Keratinocyte (primary cell): ENCODE measurements at regions not wholly inside any gene's neighbourhood (a gene's known extent, or its start where the extent isn't known, plus 50 kb on each side); places are given as distances from the start of the nearest gene placed in this dataset.
A peak's percentile ranks its signal among the peaks of the same experiment; 100 is the strongest.

Experiments used
- DNase-seq: peaks from one replicate; pipeline ENCODE4 v3.0.0-alpha.2; 2011; ENCODE audit warnings: low read depth, missing footprints, low spot score
- FAIRE-seq: peaks from 2 replicates; lab custom pipeline; 2011; peaks lifted over from hg19 to GRCh38; lab: Jason Lieb, UNC
- H2AFZ ChIP-seq: 2 replicates; pipeline ENCODE4 v1.6.0; 2012; ENCODE audit warnings: low read length, control low read depth, inconsistent platforms; ENCODE audit not compliant: control insufficient read depth
- H3K27ac ChIP-seq: 2 replicates; pipeline ENCODE4 v1.5.1; 2011; ENCODE audit warnings: low read length; ENCODE audit not compliant: control insufficient read depth, insufficient read depth
- H3K27me3 ChIP-seq: 3 replicates; pipeline ENCODE4 v1.6.0; 2011; ENCODE audit warnings: low read length; ENCODE audit not compliant: control insufficient read depth, insufficient read depth; ENCODE audit errors: extremely low read depth
- H3K36me3 ChIP-seq, 2 experiments: 2 replicates in 1 of 2; 3 replicates in 1 of 2; pipeline ENCODE4 v1.5.1; 2011; ENCODE audit warnings: low read length in 2 of 2, mild to moderate bottlenecking in 1 of 2; ENCODE audit not compliant: control insufficient read depth in 2 of 2, insufficient read depth in 2 of 2; ENCODE audit errors: extremely low read depth in 1 of 2
- H3K4me1 ChIP-seq: 3 replicates; pipeline ENCODE4 v1.5.1; 2011; ENCODE audit warnings: low read length; ENCODE audit not compliant: control insufficient read depth, insufficient read depth; ENCODE audit errors: extremely low read depth
- H3K4me2 ChIP-seq: 3 replicates; pipeline ENCODE4 v1.6.0; 2011; ENCODE audit warnings: low read depth, low read length; ENCODE audit not compliant: control insufficient read depth, insufficient read depth; ENCODE audit errors: extremely low read depth
- H3K4me3 ChIP-seq, 3 experiments: fragments of 200-600 bp in 1 of 3; sonication (generic) in 1 of 3; 2 replicates in 2 of 3; 3 replicates in 1 of 3; pipeline ENCODE4 v1.5.1; 2011 to 2016; ENCODE audit warnings: low read length in 3 of 3, mild to moderate bottlenecking in 3 of 3, control low read depth in 2 of 3, inconsistent platforms in 1 of 3, low read depth in 1 of 3, mixed read lengths in 1 of 3, mixed run types in 1 of 3, moderate library complexity in 1 of 3; ENCODE audit not compliant: control insufficient read depth in 2 of 3, insufficient read depth in 2 of 3; ENCODE audit errors: extremely low read depth in 1 of 3
- H3K79me2 ChIP-seq: 2 replicates; pipeline ENCODE4 v1.6.0; 2012; ENCODE audit warnings: low read length; ENCODE audit not compliant: control insufficient read depth, insufficient read depth
- H3K9ac ChIP-seq: 3 replicates; pipeline ENCODE4 v1.6.0; 2011; ENCODE audit warnings: low read length; ENCODE audit not compliant: control insufficient read depth, insufficient read depth; ENCODE audit errors: extremely low read depth
- H3K9me1 ChIP-seq: 3 replicates; pipeline ENCODE4 v1.6.0; 2011; ENCODE audit warnings: low read length; ENCODE audit not compliant: control insufficient read depth, insufficient read depth; ENCODE audit errors: extremely low read depth
- H3K9me3 ChIP-seq: 2 replicates; pipeline ENCODE4 v1.5.1; 2012; ENCODE audit warnings: low read depth, low read length; ENCODE audit not compliant: control insufficient read depth
- H4K20me1 ChIP-seq: 3 replicates; pipeline ENCODE4 v1.6.0; 2011; ENCODE audit warnings: low read length; ENCODE audit not compliant: control insufficient read depth, insufficient read depth; ENCODE audit errors: extremely low read depth
- CTCF ChIP-seq, 3 experiments: IDR thresholded peaks in 1 of 3; conservative IDR thresholded peaks in 1 of 3; optimal IDR thresholded peaks in 1 of 3; 2 replicates in 2 of 3; 3 replicates in 1 of 3; pipeline versions ENCODE3 to v1.5.1; 2011; ENCODE audit warnings: low read length in 3 of 3, mild to moderate bottlenecking in 3 of 3, moderate library complexity in 2 of 3, control low read depth in 1 of 3, inconsistent platforms in 1 of 3; ENCODE audit not compliant: insufficient read depth in 2 of 3; ENCODE audit errors: extremely low read depth in 1 of 3
- EZH2 ChIP-seq: IDR thresholded peaks from one replicate; pipeline ENCODE4 v1.6.1; 2012; ENCODE audit warnings: inconsistent platforms, mild to moderate bottlenecking, low read length, moderate library complexity
- dilution Hi-C: fragments of 300-500 bp; cut with MboI; formaldehyde crosslinking; loops from one replicate; pipeline ENCODE4 v1.7.0; 2020; ENCODE audit warnings: low sequenced_read_pairs; ENCODE audit not compliant: extremely low pct_ligation_motif_present

GRCh38 chr3:99402755-99403154 lies 235.6 kb upstream of the COL8A1 start:
- FAIRE-seq: no peak
- no peak overlapping the region for H3K4me2 ChIP-seq
- TF ChIP-seq EZH2 (no peak), CTCF (optimal IDR thresholded peaks at IDR 0.05 in 1 of 3, IDR thresholded peaks at IDR 0.05 in 1 of 3, conservative IDR thresholded peaks at IDR 0.05 in 1 of 3; ENCODE audit: extremely low read depth in 1 of 3, insufficient read depth in 2 of 3, low read length in 3 of 3) (no peak)
- H3K9ac ChIP-seq: no peak overlapping the region
- no peaks in the 10 kb centered on the region for H3K79me2 ChIP-seq
- H3K4me3 ChIP-seq: no peak overlapping the region
- peaks cover 8% of the 10 kb centered on the region for H3K4me1 ChIP-seq
- no peak overlapping the region for H3K27ac ChIP-seq
- peak overlapping the region; percentile 28 for H2AFZ ChIP-seq
- no peaks in the 10 kb centered on the region for H3K9me1 ChIP-seq
- DNase-seq: no peak
- H3K9me3 ChIP-seq: peaks cover 6% of the 10 kb centered on the region
- H3K36me3 ChIP-seq: no peaks in the 10 kb centered on the region
- no peaks in the 10 kb centered on the region for H3K27me3 ChIP-seq
- no peaks in the 10 kb centered on the region for H4K20me1 ChIP-seq
- dilution Hi-C loops: no loop called here

GRCh38 chr3:99400352-99400751 lies 238.0 kb upstream of the COL8A1 start:
- TF ChIP-seq CTCF (optimal IDR thresholded peaks at IDR 0.05 in 1 of 3, IDR thresholded peaks at IDR 0.05 in 1 of 3, conservative IDR thresholded peaks at IDR 0.05 in 1 of 3; ENCODE audit: extremely low read depth in 1 of 3, insufficient read depth in 2 of 3, low read length in 3 of 3) (no peak), EZH2 (no peak)
- DNase-seq (no peak), FAIRE-seq (peak; percentile 77)
- H3K36me3 ChIP-seq: no peaks in the 10 kb centered on the region
- no peak overlapping the region for H3K9ac ChIP-seq
- H3K4me3 ChIP-seq: peak overlapping the region in 1 of 3 experiments; percentile 19
- peaks cover 6% of the 10 kb centered on the region for H3K9me3 ChIP-seq
- H3K79me2 ChIP-seq: no peaks in the 10 kb centered on the region
- H3K27me3 ChIP-seq: no peaks in the 10 kb centered on the region
- H3K27ac ChIP-seq: peak overlapping the region; percentile 2
- H4K20me1 ChIP-seq: no peaks in the 10 kb centered on the region
- H3K4me1 ChIP-seq: peaks cover 18% of the 10 kb centered on the region
- H3K4me2 ChIP-seq: peak overlapping the region; percentile 63
- peak overlapping the region; percentile 48 for H2AFZ ChIP-seq
- no peaks in the 10 kb centered on the region for H3K9me1 ChIP-seq
- dilution Hi-C loops: no loop called here
